H1 (cell line): ENCODE measurements at regions not wholly inside any gene's neighbourhood (a gene's known extent, or its start where the extent isn't known, plus 50 kb on each side); places are given as distances from the start of the nearest gene placed in this dataset.
A peak's percentile ranks its signal among the peaks of the same experiment; 100 is the strongest.

Source experiments
- CTCF ChIP-seq, 3 experiments: IDR thresholded peaks; 1 replicate in 2 of 3; 2 replicates in 1 of 3; pipeline versions ENCODE4 v1.5.1 to v1.6.1; 2011; ENCODE audit warnings: low read length in 3 of 3, mild to moderate bottlenecking in 3 of 3, inconsistent platforms in 2 of 3, low read depth in 1 of 3, moderate library complexity in 1 of 3; ENCODE audit not compliant: insufficient read depth in 1 of 3; ENCODE audit errors: control extremely low read depth in 1 of 3
- EP300 ChIP-seq, 2 experiments: IDR thresholded peaks; 1 replicate in 1 of 2; 2 replicates in 1 of 2; pipeline ENCODE4 v1.6.1; 2011 to 2012; ENCODE audit warnings: low read depth in 2 of 2, low read length in 2 of 2, mild to moderate bottlenecking in 2 of 2, borderline replicate concordance in 1 of 2, inconsistent platforms in 1 of 2, moderate library complexity in 1 of 2
- EZH2 ChIP-seq: fragments of 200-600 bp; sonication (generic); IDR thresholded peaks from 2 replicates; pipeline ENCODE4 v1.7.1; 2012; ENCODE audit warnings: low read depth, mild to moderate bottlenecking, moderate library complexity, low read length, inconsistent platforms; ENCODE audit not compliant: severe bottlenecking
- MAFK ChIP-seq: IDR thresholded peaks from 2 replicates; pipeline ENCODE4 v1.6.1; 2012; ENCODE audit warnings: low read depth, mild to moderate bottlenecking, improper control_type of control experiment, low read length
- SIN3A ChIP-seq, 2 experiments: IDR thresholded peaks in 1 of 2; conservative IDR thresholded peaks in 1 of 2; 2 replicates each; pipeline ENCODE4 v1.6.1; 2011 to 2012; ENCODE audit warnings: low read length in 2 of 2, improper control_type of control experiment in 1 of 2, low read depth in 1 of 2, mild to moderate bottlenecking in 1 of 2
- TBP ChIP-seq: IDR thresholded peaks from 2 replicates; pipeline ENCODE4 v1.6.1; 2011; ENCODE audit warnings: low read depth, low read length, improper control_type of control experiment
- YY1 ChIP-seq: IDR thresholded peaks from 2 replicates; pipeline ENCODE4 v1.6.1; 2011; ENCODE audit warnings: low read depth, mild to moderate bottlenecking, low read length
- TF ChIP-seq, protein P1 (sequence below): fragments of 300-600 bp; sonication (generic); IDR thresholded peaks from 2 replicates; pipeline ENCODE4 v1.7.1; 2012; ENCODE audit warnings: low read length, moderate library complexity, mild to moderate bottlenecking, inconsistent platforms; ENCODE audit not compliant: insufficient replicate concordance

DNA sequence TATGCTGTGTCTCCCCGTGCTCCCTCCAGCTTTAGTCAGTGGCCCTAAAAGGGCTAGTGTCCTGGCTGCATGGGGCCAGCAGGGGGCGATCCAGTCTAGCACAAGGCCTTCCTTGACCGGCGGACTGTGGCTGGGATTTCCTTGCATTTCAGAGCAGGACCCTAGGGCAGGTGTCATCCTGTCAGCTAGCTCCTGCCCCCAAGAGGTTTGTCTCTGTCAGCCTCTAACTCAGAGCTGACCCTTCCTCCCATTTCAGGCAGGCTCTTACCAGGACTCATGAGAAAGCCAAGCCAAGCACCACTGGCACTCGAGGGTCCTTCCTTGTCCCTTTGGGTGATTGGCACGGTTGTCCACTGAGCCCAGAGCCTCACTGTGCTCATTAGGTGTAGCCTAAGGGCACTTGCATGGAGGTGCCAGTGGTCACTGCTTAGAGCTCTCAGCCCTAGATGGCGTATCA lies 140.3 kb downstream of the RPIA start (continued):
- TF ChIP-seq CTCF (IDR thresholded peaks at IDR 0.05; ENCODE audit: control extremely low read depth in 1 of 3, insufficient read depth in 1 of 3, low read depth in 1 of 3, low read length in 3 of 3) (peak; percentile 96 to 97 (median 96)), TBP (peak; percentile 83), EZH2 (no peak), SIN3A (conservative IDR thresholded peaks at IDR 0.05 in 1 of 2, IDR thresholded peaks at IDR 0.05 in 1 of 2; ENCODE audit: low read depth in 1 of 2, low read length in 2 of 2) (peak in 1 of 2 experiments; percentile 56; a peak in 1 of 4 replicates), MAFK (peak; percentile 44; the same call in 1 of the 2 replicates), YY1 (no peak), EP300 (IDR thresholded peaks at IDR 0.05; ENCODE audit: borderline replicate concordance in 1 of 2, low read depth in 2 of 2, low read length in 2 of 2) (no peak)
- TF ChIP-seq, protein P1, sequence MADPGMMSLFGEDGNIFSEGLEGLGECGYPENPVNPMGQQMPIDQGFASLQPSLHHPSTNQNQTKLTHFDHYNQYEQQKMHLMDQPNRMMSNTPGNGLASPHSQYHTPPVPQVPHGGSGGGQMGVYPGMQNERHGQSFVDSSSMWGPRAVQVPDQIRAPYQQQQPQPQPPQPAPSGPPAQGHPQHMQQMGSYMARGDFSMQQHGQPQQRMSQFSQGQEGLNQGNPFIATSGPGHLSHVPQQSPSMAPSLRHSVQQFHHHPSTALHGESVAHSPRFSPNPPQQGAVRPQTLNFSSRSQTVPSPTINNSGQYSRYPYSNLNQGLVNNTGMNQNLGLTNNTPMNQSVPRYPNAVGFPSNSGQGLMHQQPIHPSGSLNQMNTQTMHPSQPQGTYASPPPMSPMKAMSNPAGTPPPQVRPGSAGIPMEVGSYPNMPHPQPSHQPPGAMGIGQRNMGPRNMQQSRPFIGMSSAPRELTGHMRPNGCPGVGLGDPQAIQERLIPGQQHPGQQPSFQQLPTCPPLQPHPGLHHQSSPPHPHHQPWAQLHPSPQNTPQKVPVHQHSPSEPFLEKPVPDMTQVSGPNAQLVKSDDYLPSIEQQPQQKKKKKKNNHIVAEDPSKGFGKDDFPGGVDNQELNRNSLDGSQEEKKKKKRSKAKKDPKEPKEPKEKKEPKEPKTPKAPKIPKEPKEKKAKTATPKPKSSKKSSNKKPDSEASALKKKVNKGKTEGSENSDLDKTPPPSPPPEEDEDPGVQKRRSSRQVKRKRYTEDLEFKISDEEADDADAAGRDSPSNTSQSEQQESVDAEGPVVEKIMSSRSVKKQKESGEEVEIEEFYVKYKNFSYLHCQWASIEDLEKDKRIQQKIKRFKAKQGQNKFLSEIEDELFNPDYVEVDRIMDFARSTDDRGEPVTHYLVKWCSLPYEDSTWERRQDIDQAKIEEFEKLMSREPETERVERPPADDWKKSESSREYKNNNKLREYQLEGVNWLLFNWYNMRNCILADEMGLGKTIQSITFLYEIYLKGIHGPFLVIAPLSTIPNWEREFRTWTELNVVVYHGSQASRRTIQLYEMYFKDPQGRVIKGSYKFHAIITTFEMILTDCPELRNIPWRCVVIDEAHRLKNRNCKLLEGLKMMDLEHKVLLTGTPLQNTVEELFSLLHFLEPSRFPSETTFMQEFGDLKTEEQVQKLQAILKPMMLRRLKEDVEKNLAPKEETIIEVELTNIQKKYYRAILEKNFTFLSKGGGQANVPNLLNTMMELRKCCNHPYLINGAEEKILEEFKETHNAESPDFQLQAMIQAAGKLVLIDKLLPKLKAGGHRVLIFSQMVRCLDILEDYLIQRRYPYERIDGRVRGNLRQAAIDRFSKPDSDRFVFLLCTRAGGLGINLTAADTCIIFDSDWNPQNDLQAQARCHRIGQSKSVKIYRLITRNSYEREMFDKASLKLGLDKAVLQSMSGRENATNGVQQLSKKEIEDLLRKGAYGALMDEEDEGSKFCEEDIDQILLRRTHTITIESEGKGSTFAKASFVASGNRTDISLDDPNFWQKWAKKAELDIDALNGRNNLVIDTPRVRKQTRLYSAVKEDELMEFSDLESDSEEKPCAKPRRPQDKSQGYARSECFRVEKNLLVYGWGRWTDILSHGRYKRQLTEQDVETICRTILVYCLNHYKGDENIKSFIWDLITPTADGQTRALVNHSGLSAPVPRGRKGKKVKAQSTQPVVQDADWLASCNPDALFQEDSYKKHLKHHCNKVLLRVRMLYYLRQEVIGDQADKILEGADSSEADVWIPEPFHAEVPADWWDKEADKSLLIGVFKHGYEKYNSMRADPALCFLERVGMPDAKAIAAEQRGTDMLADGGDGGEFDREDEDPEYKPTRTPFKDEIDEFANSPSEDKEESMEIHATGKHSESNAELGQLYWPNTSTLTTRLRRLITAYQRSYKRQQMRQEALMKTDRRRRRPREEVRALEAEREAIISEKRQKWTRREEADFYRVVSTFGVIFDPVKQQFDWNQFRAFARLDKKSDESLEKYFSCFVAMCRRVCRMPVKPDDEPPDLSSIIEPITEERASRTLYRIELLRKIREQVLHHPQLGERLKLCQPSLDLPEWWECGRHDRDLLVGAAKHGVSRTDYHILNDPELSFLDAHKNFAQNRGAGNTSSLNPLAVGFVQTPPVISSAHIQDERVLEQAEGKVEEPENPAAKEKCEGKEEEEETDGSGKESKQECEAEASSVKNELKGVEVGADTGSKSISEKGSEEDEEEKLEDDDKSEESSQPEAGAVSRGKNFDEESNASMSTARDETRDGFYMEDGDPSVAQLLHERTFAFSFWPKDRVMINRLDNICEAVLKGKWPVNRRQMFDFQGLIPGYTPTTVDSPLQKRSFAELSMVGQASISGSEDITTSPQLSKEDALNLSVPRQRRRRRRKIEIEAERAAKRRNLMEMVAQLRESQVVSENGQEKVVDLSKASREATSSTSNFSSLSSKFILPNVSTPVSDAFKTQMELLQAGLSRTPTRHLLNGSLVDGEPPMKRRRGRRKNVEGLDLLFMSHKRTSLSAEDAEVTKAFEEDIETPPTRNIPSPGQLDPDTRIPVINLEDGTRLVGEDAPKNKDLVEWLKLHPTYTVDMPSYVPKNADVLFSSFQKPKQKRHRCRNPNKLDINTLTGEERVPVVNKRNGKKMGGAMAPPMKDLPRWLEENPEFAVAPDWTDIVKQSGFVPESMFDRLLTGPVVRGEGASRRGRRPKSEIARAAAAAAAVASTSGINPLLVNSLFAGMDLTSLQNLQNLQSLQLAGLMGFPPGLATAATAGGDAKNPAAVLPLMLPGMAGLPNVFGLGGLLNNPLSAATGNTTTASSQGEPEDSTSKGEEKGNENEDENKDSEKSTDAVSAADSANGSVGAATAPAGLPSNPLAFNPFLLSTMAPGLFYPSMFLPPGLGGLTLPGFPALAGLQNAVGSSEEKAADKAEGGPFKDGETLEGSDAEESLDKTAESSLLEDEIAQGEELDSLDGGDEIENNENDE, result no peak
